DMS53 treated with DMSO at 0.1 percent for 48 hours (cell line): ENCODE measurements at regions not wholly inside any gene's neighbourhood (a gene's known extent, or its start where the extent isn't known, plus 50 kb on each side); places are given as distances from the start of the nearest gene placed in this dataset.

Experiments used
- DNase-seq: peaks from one replicate; lab custom pipeline; 2025; ENCODE audit not compliant: unreplicated experiment; lab: John Stamatoyannopoulos, UW

DNA sequence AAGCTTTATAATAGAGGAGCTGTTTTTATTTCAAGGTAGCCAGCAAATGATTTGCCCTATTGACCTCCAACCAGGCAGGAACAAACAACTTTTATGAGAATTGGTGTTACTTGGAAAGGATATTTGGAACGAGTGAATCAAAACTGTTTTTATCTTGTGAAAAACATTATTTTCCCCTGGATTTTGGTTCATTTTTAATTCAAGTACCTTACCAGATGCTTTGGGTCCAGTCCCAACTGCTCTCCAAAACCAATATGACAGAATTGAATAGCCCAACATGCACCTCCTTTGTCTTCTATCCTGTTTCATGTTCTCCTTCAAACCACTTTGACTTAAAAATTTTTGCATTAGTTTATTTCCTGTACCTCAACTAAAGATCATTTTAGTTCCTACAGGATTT is 178.6 kb upstream of the RBMS1 start:
- DNase-seq, result no peak

DNA sequence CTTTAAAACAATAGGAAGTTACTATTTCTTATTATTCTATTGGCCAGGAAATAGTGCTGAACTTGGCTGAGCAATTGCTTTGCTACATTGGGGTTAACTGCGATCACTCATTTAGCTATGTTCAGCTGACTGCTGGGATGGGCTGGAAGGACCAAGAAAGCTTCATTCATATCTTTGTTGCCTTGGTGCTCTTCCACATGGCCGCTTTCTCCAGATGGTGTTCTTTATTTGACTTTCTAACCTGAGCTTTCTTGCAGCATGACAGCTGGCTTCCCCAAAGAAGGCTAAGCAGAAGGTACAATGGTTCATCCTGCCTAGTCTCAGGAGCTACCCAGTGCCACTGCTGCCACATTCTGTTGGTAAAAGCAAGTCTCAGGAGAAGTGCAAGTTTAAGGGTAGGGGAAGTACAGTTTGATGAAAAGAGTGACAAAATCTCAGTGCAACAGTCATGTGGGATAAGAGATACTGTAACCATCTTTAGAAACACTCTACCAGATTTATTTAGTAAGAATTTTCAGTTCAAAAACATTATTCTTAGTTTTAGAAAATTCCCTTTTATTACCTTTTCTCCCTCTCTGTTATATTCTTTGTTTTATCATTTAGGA is 180.6 kb upstream of the RBMS1 start:
- DNase-seq, result no peak

DNA sequence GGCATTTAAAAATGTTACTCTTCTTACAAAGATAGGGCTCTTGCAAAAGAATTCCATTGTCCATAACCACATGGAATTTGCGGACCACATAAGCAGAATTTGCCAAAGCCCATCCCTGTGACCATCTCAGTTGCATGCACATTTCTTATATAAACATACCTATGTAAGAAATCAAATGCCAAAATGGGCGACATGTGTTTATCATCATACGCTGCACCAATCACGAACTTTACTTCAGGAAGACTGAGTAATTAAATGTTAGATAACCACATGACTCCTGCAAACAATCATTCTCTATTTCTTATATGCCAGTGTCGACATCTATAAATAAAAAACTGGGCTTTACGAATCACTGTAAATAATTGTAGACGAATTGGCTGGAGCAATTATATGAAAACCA is 186.1 kb upstream of the RBMS1 start:
- no peak for DNase-seq

GRCh38 chr2:160680294-160680693 is 186.7 kb upstream of the RBMS1 start:
- DNase-seq, result no peak

DNA sequence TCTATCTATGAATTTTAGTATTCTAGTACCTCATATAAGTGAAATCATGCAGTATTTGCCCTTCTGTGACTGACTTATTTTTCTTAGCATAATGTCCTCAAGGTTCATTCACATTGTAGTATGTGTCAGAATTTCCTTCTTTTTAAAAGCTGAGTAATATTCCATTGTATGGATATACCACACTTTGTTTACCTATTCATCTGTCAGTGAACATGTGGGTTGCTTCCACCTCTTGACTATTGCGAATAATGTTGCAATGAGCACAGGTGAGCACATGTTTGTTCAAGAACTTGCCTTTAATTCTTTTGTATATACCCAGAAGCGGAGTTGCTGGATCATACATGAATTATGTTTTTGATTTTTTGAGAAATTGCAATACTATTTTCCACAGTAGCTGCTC is 187.4 kb upstream of the RBMS1 start:
- DNase-seq, result no peak

DNA sequence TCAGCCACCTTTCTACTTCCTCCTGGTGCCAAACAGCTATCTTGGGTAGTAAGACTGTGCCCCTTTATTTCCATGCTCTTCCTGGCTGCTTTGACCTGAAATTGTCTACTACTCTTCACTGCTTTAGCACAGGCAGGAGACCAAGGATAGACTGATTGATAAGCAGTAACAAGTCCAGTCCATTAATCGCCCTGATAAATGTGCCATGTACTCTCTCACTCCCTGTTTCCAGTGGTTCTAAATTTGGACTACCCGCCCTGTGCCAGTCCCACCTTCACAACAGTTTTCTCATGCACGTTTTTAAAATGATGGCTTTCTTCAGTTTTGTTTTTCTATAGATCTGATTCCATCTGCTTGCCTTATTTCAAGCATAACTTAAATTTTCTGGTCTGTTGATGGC is 189.6 kb upstream of the RBMS1 start:
- DNase-seq, result no peak

- DNase-seq, result no peak
Measured at GRCh38 chr2:160687629-160688028, 194.0 kb upstream of the RBMS1 start.

DNA sequence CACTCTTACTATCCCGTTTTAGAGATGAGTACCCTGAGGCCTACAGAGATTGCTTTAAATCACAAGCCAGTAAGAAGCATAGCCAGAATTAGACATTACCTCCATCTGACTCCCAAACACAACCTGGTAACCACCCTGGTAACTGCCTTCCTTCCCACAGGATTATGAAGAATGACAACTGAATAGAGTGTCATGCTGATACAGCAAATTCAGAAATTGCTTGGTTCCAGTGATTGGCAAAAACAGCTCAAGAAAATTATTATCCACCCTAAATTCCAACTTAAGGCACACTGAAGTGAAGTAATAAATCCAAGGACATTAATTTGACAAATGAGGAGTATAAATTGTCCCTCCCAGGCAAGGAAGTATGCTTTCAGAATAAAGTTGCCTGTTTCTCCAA is 195.8 kb upstream of the RBMS1 start:
- no peak for DNase-seq

GRCh38 chr2:160694221-160694620 is 200.6 kb upstream of the RBMS1 start:
- DNase-seq, result no peak

DNA sequence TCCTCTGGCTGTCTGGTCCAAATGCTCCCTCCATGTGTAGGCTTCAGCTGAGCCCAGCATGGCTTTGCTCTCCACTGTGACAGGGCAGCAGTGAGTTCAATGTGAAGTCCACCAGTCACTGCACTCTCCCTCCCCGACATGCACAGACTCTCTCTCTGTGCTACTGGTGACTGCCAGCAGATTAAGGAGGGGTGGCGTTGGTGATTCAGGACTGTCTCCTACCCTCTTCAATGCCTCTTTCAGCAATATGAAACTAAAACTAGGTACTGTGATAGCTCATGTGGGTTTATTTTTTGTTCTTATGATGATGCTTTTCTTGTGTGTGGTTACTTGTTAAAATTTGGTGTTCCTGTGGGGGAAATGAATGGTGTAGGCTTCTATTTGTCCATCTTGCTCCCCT is 201.0 kb upstream of the RBMS1 start:
- DNase-seq, result no peak

- DNase-seq, result peak; percentile 44
Measured at GRCh38 chr2:160695402-160696086, 201.9 kb upstream of the RBMS1 start.

DNA sequence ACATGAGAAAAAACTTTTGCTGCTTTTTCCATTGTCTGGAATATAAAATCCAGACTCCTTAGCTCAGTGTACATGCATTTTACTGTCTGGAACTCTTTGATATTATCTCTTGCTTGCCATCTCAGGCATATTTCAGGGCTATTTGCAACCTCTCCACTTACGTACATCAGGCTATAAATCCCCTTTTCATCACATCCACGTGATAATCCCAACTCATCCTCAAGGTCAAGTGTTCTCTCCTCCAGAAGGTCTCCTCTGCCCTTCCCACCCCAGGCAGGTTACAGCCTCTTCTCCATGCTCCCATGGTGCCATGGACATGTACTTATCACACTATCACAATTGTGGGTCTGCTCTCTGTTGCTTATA is 202.5 kb upstream of the RBMS1 start:
- no peak for DNase-seq

- DNase-seq, result no peak
Measured at GRCh38 chr2:160697817-160698216, 204.2 kb upstream of the RBMS1 start.

DNA sequence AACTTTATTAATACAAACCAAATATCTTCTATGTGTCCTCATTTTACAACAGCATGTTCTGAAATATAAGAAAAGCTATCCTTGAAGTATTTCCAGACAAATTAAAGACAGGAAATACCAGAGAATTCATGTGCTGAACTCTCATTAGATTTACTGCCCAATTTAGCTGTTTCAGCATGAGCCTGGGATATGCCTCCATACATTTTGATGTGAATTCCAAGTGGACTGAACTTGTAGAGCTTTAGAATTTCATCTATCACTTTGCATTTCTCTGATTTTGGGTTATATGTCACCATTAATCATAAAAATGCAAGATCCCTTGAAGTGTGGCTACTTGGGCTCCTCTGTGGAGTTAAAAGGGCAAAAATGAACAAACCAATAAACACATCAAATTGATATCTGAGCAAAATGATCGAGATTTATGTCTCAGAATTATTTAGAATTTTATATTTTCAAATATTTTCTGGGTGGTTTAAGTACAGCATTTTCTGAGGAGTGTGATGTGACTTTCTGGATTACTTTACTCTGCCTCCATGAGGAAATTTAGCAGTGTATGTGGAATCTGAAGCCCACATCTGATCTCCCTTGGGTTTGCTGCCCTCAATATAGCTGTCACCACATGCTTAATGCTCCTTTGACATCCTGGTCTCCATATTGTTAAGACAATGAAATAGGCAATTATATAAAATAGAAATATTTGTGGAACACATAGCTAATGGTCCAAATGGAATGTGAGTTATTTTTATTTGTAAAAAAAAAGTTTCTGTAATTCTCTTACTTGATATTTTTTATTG is 206.6 kb upstream of the RBMS1 start:
- DNase-seq, result no peak

DNA sequence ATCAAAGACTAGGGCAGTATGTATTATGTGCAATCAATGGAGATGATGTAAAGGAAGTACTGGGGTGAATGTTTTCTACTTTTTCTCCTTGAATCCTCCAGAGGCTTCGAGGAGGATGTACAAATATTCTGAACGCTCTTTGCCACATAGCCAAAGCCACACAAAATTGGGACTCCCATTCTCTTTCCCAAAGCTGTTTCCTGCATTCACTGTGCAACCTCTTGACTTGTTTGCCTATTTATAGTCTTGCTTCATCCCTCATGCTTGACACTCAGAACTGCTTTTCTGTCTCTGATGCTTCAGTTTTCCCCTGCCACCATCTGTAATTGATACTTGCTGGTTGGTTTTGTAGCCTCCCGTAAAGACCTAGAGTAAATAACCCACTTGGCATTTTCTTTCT is 208.2 kb upstream of the RBMS1 start:
- no peak for DNase-seq

GRCh38 chr2:160702754-160703153 is 209.1 kb upstream of the RBMS1 start:
- no peak for DNase-seq

- DNase-seq, result no peak
Measured at GRCh38 chr2:160703648-160704585, 210.3 kb upstream of the RBMS1 start.

- DNase-seq, result no peak
Measured at GRCh38 chr2:160715428-160715827, 221.8 kb upstream of the RBMS1 start.

DNA sequence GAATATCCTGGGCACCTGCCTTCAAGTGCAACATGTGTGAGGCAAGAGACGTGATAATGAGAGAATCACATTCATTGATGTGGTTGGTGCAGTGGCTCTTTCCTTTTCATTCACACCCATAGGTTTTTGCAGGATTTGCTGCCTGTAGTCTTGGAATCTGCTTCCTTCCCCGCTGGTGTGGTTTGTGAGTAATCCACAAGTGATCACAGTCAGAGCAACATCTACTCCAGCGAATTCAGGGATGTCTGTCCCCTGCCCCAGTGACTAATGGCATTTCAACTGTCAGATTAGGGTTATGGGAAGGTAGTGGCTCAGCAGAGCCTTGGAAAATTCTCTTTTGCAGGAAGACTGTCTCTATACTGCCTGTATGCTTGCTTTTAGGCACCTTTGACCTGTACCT is 225.5 kb upstream of the RBMS1 start:
- no peak for DNase-seq

GRCh38 chr2:160720098-160720497 is 226.5 kb upstream of the RBMS1 start:
- peak; percentile 89 for DNase-seq
